HCT116 (cell line): ENCODE measurements at regions not wholly inside any gene's neighbourhood (a gene's known extent, or its start where the extent isn't known, plus 50 kb on each side); places are given as distances from the start of the nearest gene placed in this dataset.

Experiments used
- ATAC-seq: fragments of 200-7000 bp; cut with Tn5 transposase; 2 replicates; pipeline ENCODE4 v1.9.1; 2020; ENCODE audit warnings: mild to moderate bottlenecking, moderate library complexity
- BruUV-seq: library from RNA; stranded (reverse); fragments of 400-500 nt; replicated peaks from 2 replicates; lab custom pipeline; 2021; lab: Mats Ljungman, UMichigan
- CTCF ChIA-PET: fragments of 300-600 bp; sonication (Branson Sonifier 250); formaldehyde crosslinking; loops from one replicate; lab custom pipeline; 2021; ENCODE audit warnings: antibody characterized with exemption; lab: Charles Lee
- POLR2A ChIA-PET: fragments of 300-600, 350-600 bp; sonication (Branson Sonifier 250); formaldehyde crosslinking; loops from one replicate; lab custom pipeline; 2021; ENCODE audit warnings: antibody characterized with exemption; lab: Charles Lee
- RAD21 ChIA-PET, 2 experiments: fragments of 300-600 bp; sonication (Branson Sonifier 250); formaldehyde crosslinking; loops; one replicate each; lab custom pipeline; 2023; ENCODE audit warnings: low total read pairs in 2 of 2; ENCODE audit not compliant: uncharacterized antibody in 2 of 2, unreplicated experiment in 2 of 2, low non-redundant PET in 1 of 2; lab: Charles Lee
- DNase-seq: peaks from one replicate; pipeline ENCODE4 v3.0.0-alpha.2; 2010; ENCODE audit warnings: low read depth, low spot score
- H2AFZ ChIP-seq: fragments of 200-600 bp; shearing (Covaris generic), sonication (generic); 2 replicates; pipeline ENCODE4 v1.6.1; 2017; ENCODE audit warnings: low read depth, mixed run types, mixed read lengths, antibody characterized with exemption, low read length; ENCODE audit not compliant: poor library complexity, severe bottlenecking
- H3K27ac ChIP-seq: 2 replicates; pipeline ENCODE4 v1.5.1; 2012; ENCODE audit warnings: low read depth, low read length
- H3K27me3 ChIP-seq: fragments of 200-600 bp; sonication (generic); 2 replicates; pipeline ENCODE4 v1.6.1; 2016; ENCODE audit warnings: mixed run types, low read length, mixed read lengths; ENCODE audit not compliant: insufficient read depth
- H3K36me3 ChIP-seq, 2 experiments: fragments of 200-500 bp in 1 of 2; fragments of 200-600 bp in 1 of 2; sonication (Bioruptor generic) in 1 of 2; sonication (generic) in 1 of 2; 2 replicates each; pipeline versions ENCODE4 v1.5.1 to v1.6.1; 2014 to 2016; ENCODE audit warnings: low read length in 2 of 2, inconsistent platforms in 1 of 2, mixed read lengths in 1 of 2, mixed run types in 1 of 2; ENCODE audit not compliant: insufficient read depth in 2 of 2, control insufficient read depth in 1 of 2
- H3K4me1 ChIP-seq, 2 experiments: fragments of 200-600 bp in 1 of 2; sonication (generic) in 1 of 2; 2 replicates each; pipeline versions ENCODE4 v1.5.1 to v1.6.1; 2012 to 2017; ENCODE audit warnings: low read length in 2 of 2, inconsistent platforms in 1 of 2, mild to moderate bottlenecking in 1 of 2, mixed read lengths in 1 of 2, mixed run types in 1 of 2, moderate library complexity in 1 of 2; ENCODE audit not compliant: insufficient read depth in 2 of 2, control insufficient read depth in 1 of 2
- H3K4me2 ChIP-seq: fragments of 200-600 bp; sonication (generic); 2 replicates; pipeline ENCODE4 v1.6.1; 2017; ENCODE audit warnings: mixed run types, low read length, mixed read lengths
- H3K4me3 ChIP-seq, 2 experiments: fragments of 200-600 bp in 1 of 2; sonication (generic) in 1 of 2; replicated peaks in 1 of 2; 2 replicates each; pipeline ENCODE4 v1.5.1; 2011 to 2016; ENCODE audit warnings: low read length in 2 of 2, control low read depth in 1 of 2, low read depth in 1 of 2, mild to moderate bottlenecking in 1 of 2, mixed read lengths in 1 of 2, mixed run types in 1 of 2
- H3K79me2 ChIP-seq: fragments of 200-600 bp; sonication (generic); 2 replicates; pipeline ENCODE4 v1.6.1; 2017; ENCODE audit warnings: mild to moderate bottlenecking, mixed run types, low read length, moderate library complexity, mixed read lengths; ENCODE audit not compliant: insufficient read depth
- H3K9ac ChIP-seq: fragments of 200-600 bp; sonication (generic); 2 replicates; pipeline ENCODE4 v1.6.1; 2016; ENCODE audit warnings: low read length, mixed read lengths
- H3K9me2 ChIP-seq: fragments of 200-600 bp; sonication (generic), shearing (Covaris generic); 2 replicates; pipeline ENCODE4 v1.6.1; 2017; ENCODE audit warnings: mixed run types, mild to moderate bottlenecking, moderate library complexity; ENCODE audit not compliant: insufficient read depth
- H3K9me3 ChIP-seq, 2 experiments: fragments of 200-500 bp in 1 of 2; fragments of 200-600 bp in 1 of 2; sonication (Bioruptor generic) in 1 of 2; sonication (generic) in 1 of 2; 2 replicates each; pipeline ENCODE4 v1.6.1; 2014 to 2017; ENCODE audit warnings: low read length in 2 of 2, mixed read lengths in 2 of 2, inconsistent platforms in 1 of 2, low read depth in 1 of 2, mild to moderate bottlenecking in 1 of 2, mixed run types in 1 of 2, moderate library complexity in 1 of 2; ENCODE audit not compliant: control insufficient read depth in 1 of 2, insufficient read depth in 1 of 2
- H4K20me1 ChIP-seq: fragments of 200-600 bp; sonication (generic), shearing (Covaris generic); 2 replicates; pipeline ENCODE4 v1.6.1; 2017; ENCODE audit warnings: mixed run types, mild to moderate bottlenecking, moderate library complexity; ENCODE audit not compliant: insufficient read depth
- CBX3 ChIP-seq: IDR thresholded peaks from 2 replicates; pipeline ENCODE4 v1.6.1; 2012; ENCODE audit warnings: low read depth
- EGR1 ChIP-seq: IDR thresholded peaks from 2 replicates; pipeline ENCODE4 v1.6.1; 2012; ENCODE audit warnings: low read depth
- ELF1 ChIP-seq: IDR thresholded peaks from 2 replicates; pipeline ENCODE4 v1.6.1; 2012; ENCODE audit warnings: low read depth, borderline replicate concordance
- EZH2 ChIP-seq: fragments of 200-600 bp; sonication (generic); IDR thresholded peaks from 2 replicates; pipeline ENCODE4 v1.6.1; 2017; ENCODE audit warnings: antibody characterized with exemption, mixed run types
- EZH2phosphoT487 ChIP-seq: fragments of 200-600 bp; IDR thresholded peaks from 2 replicates; pipeline ENCODE4 v1.6.1; 2018; ENCODE audit warnings: antibody characterized with exemption, borderline replicate concordance
- FOSL1 ChIP-seq: IDR thresholded peaks from 2 replicates; pipeline ENCODE4 v1.6.1; 2012; ENCODE audit warnings: low read depth
- JUND ChIP-seq: IDR thresholded peaks from 2 replicates; pipeline ENCODE4 v1.6.1; 2012
- POLR2A ChIP-seq: IDR thresholded peaks from 2 replicates; pipeline ENCODE4 v1.7.0; 2011; ENCODE audit warnings: borderline replicate concordance; ENCODE audit not compliant: insufficient read depth, insufficient read length; ENCODE audit errors: extremely low read depth
- POLR2AphosphoS5 ChIP-seq: IDR thresholded peaks from 2 replicates; pipeline ENCODE4 v1.6.1; 2011; ENCODE audit warnings: mild to moderate bottlenecking, low read depth, low read length, moderate library complexity
- RAD21 ChIP-seq: IDR thresholded peaks from 2 replicates; pipeline ENCODE4 v1.6.1; 2012; ENCODE audit warnings: low read depth, mild to moderate bottlenecking
- YY1 ChIP-seq: IDR thresholded peaks from 2 replicates; pipeline ENCODE4 v1.6.1; 2011; ENCODE audit warnings: low read length, low read depth, moderate library complexity, mild to moderate bottlenecking; ENCODE audit not compliant: insufficient replicate concordance; ENCODE audit errors: extremely low read depth
- intact Hi-C: fragments of 100-400 bp; cut with micrococcal nuclease; formaldehyde crosslinking; loops from 2 replicates; pipeline ENCODE4 v1.10.0; 2022
- TF ChIP-seq, protein P1 (sequence below): IDR thresholded peaks from 2 replicates; pipeline ENCODE4 v1.6.1; 2012
- TF ChIP-seq, protein P2 (sequence below): IDR thresholded peaks from 2 replicates; pipeline ENCODE4 v1.6.1; 2012
- TF ChIP-seq, protein P3 (sequence below): IDR thresholded peaks from 2 replicates; pipeline ENCODE4 v1.6.1; 2011; ENCODE audit warnings: mild to moderate bottlenecking, low read length, moderate library complexity; ENCODE audit not compliant: insufficient replicate concordance; ENCODE audit errors: extremely low read depth

DNA sequence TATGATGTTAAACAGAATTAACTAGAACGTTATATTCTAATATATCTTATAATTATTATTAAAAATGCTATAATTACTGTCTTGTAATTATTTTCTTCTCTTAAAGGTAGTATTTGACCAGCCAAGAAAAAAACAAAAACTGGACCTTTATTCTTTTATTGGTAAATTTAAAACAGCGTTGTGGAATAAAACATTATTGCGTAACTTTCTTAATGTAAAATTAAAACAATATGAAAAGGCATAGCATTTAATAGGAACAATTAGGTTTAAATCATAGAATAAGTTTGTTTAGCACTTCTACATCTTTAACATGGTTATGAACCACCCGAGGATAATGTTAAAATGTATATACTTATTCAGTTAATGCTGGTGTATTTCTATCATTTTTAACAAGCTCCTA, 574.5 kb upstream of the CDH18 start:
- Histone ChIP-seq H3K27ac (no peak overlapping the region), H3K79me2 (no peaks in the 10 kb centered on the region), H3K27me3 (no peaks in the 10 kb centered on the region), H3K9ac (no peak overlapping the region), H3K9me3 (peaks cover 4 to 17% of the 10 kb centered on the region in 2 experiments; a peak in 2 of 4 replicates), H3K4me1 (no peaks in the 10 kb centered on the region), H3K36me3 (no peaks in the 10 kb centered on the region), H3K9me2 (no peaks in the 10 kb centered on the region), H3K4me3 (no peak overlapping the region), H2AFZ (no peak overlapping the region), H4K20me1 (no peaks in the 10 kb centered on the region), H3K4me2 (no peak overlapping the region)
- ATAC-seq (no peak), DNase-seq (no peak)
- ChIA-PET CTCF (no interaction called here), POLR2A (no interaction called here), RAD21 (no interaction called here)
- no peak for TF ChIP-seq YY1
- TF ChIP-seq, protein P1, sequence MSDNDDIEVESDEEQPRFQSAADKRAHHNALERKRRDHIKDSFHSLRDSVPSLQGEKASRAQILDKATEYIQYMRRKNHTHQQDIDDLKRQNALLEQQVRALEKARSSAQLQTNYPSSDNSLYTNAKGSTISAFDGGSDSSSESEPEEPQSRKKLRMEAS, result no peak
- TF ChIP-seq, protein P2, sequence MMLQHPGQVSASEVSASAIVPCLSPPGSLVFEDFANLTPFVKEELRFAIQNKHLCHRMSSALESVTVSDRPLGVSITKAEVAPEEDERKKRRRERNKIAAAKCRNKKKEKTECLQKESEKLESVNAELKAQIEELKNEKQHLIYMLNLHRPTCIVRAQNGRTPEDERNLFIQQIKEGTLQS, result no peak
- TF ChIP-seq CBX3, result no peak
- no peak for TF ChIP-seq EZH2
- no peak for TF ChIP-seq ELF1
- no peak for TF ChIP-seq POLR2A
- TF ChIP-seq RAD21, result no peak
- TF ChIP-seq, protein P3, sequence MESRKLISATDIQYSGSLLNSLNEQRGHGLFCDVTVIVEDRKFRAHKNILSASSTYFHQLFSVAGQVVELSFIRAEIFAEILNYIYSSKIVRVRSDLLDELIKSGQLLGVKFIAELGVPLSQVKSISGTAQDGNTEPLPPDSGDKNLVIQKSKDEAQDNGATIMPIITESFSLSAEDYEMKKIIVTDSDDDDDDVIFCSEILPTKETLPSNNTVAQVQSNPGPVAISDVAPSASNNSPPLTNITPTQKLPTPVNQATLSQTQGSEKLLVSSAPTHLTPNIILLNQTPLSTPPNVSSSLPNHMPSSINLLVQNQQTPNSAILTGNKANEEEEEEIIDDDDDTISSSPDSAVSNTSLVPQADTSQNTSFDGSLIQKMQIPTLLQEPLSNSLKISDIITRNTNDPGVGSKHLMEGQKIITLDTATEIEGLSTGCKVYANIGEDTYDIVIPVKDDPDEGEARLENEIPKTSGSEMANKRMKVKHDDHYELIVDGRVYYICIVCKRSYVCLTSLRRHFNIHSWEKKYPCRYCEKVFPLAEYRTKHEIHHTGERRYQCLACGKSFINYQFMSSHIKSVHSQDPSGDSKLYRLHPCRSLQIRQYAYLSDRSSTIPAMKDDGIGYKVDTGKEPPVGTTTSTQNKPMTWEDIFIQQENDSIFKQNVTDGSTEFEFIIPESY, result no peak
- TF ChIP-seq FOSL1, result no peak
- TF ChIP-seq EGR1, result no peak
- TF ChIP-seq POLR2AphosphoS5, result no peak
- TF ChIP-seq JUND, result no peak
- no peak for TF ChIP-seq EZH2phosphoT487
- no TSS peak for BruUV-seq
- intact Hi-C loops, result no loop called here
